NCI-H510A treated with DMSO at 0.1 percent for 48 hours (cell line): ENCODE measurements at regions not wholly inside any gene's neighbourhood (a gene's known extent, or its start where the extent isn't known, plus 50 kb on each side); places are given as distances from the start of the nearest gene placed in this dataset.
"Not testable (repeated sequence)": the region's sequence is repeated elsewhere in the genome, so short reads cannot be mapped to it uniquely, and the experiment has no call there.

Source experiments
- DNase-seq: peaks from one replicate; lab custom pipeline; 2025; lab: John Stamatoyannopoulos, UW

DNA sequence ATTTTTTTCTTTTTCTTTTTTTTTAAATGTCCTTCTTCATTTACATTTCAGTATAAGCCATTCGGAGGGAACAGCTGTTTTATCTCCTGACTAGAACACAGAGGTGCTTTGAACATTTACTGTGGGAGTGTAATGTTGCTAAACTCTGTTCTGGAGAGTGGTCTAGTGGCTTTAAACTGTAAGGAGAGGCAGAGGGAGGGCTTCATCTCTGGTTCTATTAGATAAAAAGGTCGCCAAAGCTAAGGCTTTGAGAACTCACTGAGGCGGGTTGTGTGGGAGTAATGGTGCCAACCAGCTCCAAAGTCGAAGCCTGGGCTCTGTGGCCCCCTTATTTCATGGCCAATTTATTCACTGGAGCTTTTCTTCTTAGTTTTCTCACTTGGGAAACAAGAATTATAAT, 133.2 kb downstream of the ANXA2 start:
- no peak for DNase-seq

DNA sequence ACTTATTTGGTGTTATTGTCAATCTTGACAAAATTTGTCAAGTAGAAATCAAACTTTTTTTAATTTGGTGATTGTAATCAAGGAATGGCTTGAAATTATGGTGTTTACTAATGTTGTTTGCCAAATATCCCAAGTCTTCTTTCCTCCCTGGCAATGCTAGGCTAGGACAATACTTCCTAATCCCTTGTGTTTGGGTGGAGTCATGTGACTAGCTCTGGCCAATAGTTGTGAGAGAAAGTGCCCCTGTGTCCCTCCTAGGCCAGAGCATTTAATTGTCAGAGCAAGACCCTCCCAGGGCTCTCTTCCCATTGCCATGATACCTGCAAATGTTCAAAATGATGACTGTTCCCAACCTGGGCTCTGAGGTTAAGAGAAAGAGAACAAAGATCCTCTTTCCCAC, 132.7 kb downstream of the ANXA2 start:
- no peak for DNase-seq

DNA sequence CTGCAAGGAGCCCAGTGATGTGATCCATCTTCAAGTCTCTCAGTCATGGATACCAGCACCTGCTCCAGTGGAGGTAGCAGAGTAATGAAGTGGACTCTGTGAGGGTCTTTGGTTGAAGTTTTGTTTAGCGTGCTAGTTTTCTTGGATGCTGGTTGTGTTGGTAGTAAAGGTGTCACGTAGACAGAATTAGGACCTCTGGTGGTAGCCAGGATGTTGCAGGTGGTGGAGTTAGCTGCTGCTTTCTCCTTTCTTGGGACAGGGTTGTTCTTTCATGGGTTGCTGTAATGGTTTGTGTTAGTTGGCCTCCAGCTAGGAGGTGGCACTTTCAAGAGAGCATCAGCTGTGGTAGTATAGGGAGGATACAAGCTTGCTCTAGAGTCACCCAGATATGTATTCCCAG, 125.2 kb downstream of the ANXA2 start:
- DNase-seq, result no peak

DNA sequence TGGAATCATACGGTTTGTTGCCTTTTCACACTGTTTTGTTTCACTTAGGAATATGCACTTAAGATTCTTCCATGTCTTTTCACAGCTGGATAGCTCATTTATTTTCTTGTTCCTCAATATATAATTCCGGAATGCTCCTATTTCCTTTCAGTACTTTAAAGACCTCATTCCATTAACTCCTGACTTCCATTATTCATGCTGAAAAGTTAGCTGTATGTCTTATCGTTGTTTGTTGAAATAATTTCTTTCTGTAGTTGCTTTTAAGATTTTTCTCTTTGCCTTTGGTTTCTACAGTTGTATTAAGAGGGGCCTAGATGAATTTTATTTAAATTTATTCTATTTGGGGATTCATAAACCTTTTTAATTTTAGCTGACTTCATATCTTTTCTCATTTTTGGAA, 122.2 kb downstream of the ANXA2 start:
- DNase-seq, result no peak

DNA sequence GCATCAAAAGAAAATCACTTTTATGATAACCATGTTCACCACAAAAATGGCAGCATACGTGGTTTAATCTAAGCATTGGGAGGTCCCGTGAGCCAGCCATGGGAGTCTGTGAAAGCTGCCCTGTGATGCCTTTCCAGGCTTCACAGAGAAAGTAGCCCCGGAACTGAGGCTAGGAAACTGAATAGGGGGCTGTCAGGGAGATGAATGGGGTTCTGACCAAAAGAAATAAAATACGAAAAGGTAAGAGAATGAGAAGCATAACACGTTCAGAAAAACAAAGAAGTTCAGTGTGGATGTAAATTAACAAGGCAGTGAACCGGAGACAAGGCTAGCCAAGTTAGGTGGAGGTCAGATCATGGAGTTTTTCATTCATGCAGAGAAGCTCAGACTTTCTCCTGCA, 118.9 kb downstream of the ANXA2 start:
- no peak for DNase-seq

DNA sequence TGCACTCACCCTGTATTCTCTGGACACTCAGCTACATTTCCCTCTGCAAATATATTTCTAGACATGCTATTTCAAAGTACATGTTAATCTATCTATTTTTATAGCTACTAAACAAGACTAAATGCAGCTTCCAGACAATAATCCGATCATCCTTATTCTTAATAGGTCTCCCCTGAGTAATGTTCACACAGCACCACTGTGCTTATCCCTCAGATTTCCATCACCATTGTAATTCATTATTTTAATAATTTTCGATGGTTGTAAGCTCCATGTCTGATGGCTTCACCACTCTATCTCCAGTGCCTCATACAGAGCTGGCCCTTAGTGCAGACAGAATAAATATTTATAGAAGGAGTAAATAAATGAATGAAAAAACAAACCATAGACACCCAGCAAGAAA, 117.5 kb downstream of the ANXA2 start:
- no peak for DNase-seq

DNA sequence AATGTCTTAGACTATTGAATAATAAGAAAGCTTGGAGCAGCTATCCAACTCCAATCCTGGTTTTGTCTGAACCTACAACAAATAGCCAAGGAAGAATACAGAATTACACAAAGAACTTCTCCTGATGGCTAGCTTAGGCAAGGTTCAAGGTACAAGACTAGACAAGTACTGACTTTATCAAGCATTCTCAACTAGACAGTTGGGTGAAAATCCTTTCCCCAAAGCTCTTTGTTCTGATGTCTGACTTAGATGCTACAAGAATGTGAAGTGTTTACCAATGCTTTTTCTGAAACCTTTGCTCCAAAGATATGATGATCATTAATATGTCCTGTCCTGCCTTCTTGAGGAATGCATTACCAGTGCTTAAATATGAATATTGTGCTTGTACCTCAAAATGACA, 113.8 kb downstream of the ANXA2 start:
- DNase-seq, result no peak

DNA sequence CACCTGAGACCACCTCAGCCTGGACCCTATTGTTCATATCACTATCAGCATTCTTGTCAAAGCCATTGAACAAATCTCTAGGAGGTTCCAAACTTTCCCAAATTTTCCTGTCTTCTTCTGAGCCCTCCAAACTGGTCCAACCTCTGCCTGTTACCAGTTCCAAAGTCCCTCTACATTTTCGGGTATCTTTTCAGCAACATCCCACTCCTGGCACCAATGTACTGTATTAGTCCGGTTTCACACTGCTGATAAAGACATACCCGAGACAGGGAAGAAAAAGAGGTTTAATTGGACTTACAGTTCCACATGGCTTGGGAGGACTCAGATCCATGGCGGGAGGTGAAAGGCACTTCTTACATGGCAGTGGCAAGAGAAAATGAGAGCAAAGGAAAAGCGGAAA, 101.9 kb downstream of the ANXA2 start:
- not testable (repeated sequence) for DNase-seq

DNA sequence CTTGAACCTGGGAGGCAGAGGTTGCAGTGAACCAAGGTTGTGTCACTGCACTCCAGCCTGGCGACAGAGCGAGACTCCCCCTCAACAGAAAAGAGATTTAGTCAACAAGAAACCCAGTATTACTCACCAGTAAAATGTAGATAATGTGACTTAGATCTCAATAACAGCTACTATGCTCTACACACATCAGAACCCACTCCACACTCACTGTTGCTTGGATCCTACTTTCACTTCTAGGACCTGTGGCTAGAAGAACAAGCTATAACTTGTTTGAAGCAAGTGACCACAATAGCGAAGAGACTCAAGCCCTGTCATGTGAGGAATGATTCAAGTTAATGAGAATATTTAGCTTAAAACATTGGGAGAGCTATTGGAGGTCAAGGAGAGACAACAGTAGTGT, 100.7 kb downstream of the ANXA2 start:
- no peak for DNase-seq
